GM23338 (cell line): ENCODE measurements at regions not wholly inside any gene's neighbourhood (a gene's known extent, or its start where the extent isn't known, plus 50 kb on each side); places are given as distances from the start of the nearest gene placed in this dataset.

Experiments used
- ATAC-seq: fragments of 200-7000 bp; cut with Tn5 transposase; 3 replicates; pipeline ENCODE4 v1.9.1; 2020
- DNase-seq: peaks from one replicate; pipeline ENCODE4 v3.0.0-alpha.2; 2015; ENCODE audit warnings: low spot score
- H2AFZ ChIP-seq: fragments of 200-600 bp; sonication (generic); 2 replicates; pipeline ENCODE4 v1.8.0; 2016; ENCODE audit warnings: antibody characterized with exemption, mild to moderate bottlenecking, moderate library complexity
- H3F3A ChIP-seq: fragments of 200-600 bp; sonication (generic); replicated peaks from 2 replicates; pipeline ENCODE4 v1.8.0; 2017; ENCODE audit warnings: antibody characterized with exemption, mixed run types, low read depth
- H3K27ac ChIP-seq: fragments of 200-600 bp; sonication (generic); 2 replicates; pipeline ENCODE4 v1.6.1; 2016; ENCODE audit warnings: low read depth
- H3K27me3 ChIP-seq: fragments of 200-600 bp; sonication (generic); 2 replicates; pipeline ENCODE4 v1.8.0; 2016; ENCODE audit warnings: mild to moderate bottlenecking, mixed run types, moderate library complexity; ENCODE audit not compliant: insufficient read depth
- H3K36me3 ChIP-seq: fragments of 200-600 bp; sonication (generic); 2 replicates; pipeline ENCODE4 v1.8.0; 2016; ENCODE audit warnings: mild to moderate bottlenecking; ENCODE audit not compliant: insufficient read depth
- H3K4me1 ChIP-seq: fragments of 200-600 bp; sonication (generic); 2 replicates; pipeline ENCODE4 v1.8.0; 2016; ENCODE audit warnings: mild to moderate bottlenecking, moderate library complexity; ENCODE audit not compliant: insufficient read depth
- H3K4me2 ChIP-seq: fragments of 200-600 bp; sonication (generic); 2 replicates; pipeline ENCODE4 v1.7.1; 2017; ENCODE audit warnings: mixed run types
- H3K4me3 ChIP-seq: fragments of 200-600 bp; sonication (generic); 2 replicates; pipeline ENCODE4 v1.6.1; 2016; ENCODE audit warnings: mixed run types
- H3K79me2 ChIP-seq: fragments of 200-600 bp; sonication (generic); replicated peaks from 2 replicates; pipeline ENCODE4 v1.8.0; 2017; ENCODE audit warnings: mild to moderate bottlenecking; ENCODE audit not compliant: insufficient read depth
- H3K9me2 ChIP-seq: fragments of 200-600 bp; sonication (generic); 2 replicates; pipeline ENCODE4 v1.8.0; 2017; ENCODE audit not compliant: insufficient read depth
- H4K20me1 ChIP-seq: fragments of 200-600 bp; sonication (generic); replicated peaks from 2 replicates; pipeline ENCODE4 v1.8.0; 2017; ENCODE audit warnings: mild to moderate bottlenecking; ENCODE audit not compliant: insufficient read depth
- H3K27ac Mint-ChIP-seq: 2 replicates; pipeline ENCODE4 v1.8.0; 2020; ENCODE audit warnings: inconsistent platforms, mild to moderate bottlenecking, moderate library complexity, mixed read lengths
- H3K27me3 Mint-ChIP-seq: 3 replicates; pipeline ENCODE4 v1.8.0; 2022; ENCODE audit warnings: low read depth, mild to moderate bottlenecking, moderate library complexity, mixed read lengths, inconsistent platforms; ENCODE audit not compliant: insufficient read depth, poor library complexity
- H3K36me3 Mint-ChIP-seq: 3 replicates; pipeline ENCODE4 v1.8.0; 2021; ENCODE audit warnings: low read depth, mild to moderate bottlenecking, inconsistent platforms, moderate library complexity, mixed read lengths
- H3K4me1 Mint-ChIP-seq: 3 replicates; pipeline ENCODE4 v1.8.0; 2020; ENCODE audit warnings: mild to moderate bottlenecking, inconsistent platforms, mixed read lengths
- H3K4me3 Mint-ChIP-seq: 3 replicates; pipeline ENCODE4 v1.8.0; 2021; ENCODE audit warnings: moderate library complexity, mild to moderate bottlenecking, inconsistent platforms, mixed read lengths
- H3K9me3 Mint-ChIP-seq: 3 replicates; pipeline ENCODE4 v1.8.0; 2020; ENCODE audit warnings: moderate library complexity, mild to moderate bottlenecking, inconsistent platforms, mixed read lengths
- CREB1 ChIP-seq: fragments of 250-450 bp; sonication (Bioruptor Pico); IDR thresholded peaks from 2 replicates; pipeline ENCODE4 v1.5.0; 2020; ENCODE audit warnings: low read depth, mild to moderate bottlenecking, moderate library complexity
- EZH2 ChIP-seq: fragments of 200-600 bp; sonication (generic); IDR thresholded peaks from one replicate; pipeline ENCODE4 v1.8.0; 2017; ENCODE audit warnings: antibody characterized with exemption, mild to moderate bottlenecking, low read depth; ENCODE audit not compliant: unreplicated experiment
- EZH2phosphoT487 ChIP-seq: fragments of 200-600 bp; sonication (generic); IDR thresholded peaks from one replicate; pipeline ENCODE4 v1.8.1; 2018; ENCODE audit warnings: antibody characterized with exemption; ENCODE audit not compliant: unreplicated experiment
- JUNB ChIP-seq: IDR thresholded peaks from one replicate; pipeline ENCODE4 v1.6.1; 2016; ENCODE audit warnings: antibody characterized with exemption; ENCODE audit not compliant: unreplicated experiment
- NANOG ChIP-seq: IDR thresholded peaks from 2 replicates; pipeline ENCODE4 v1.6.1; 2016; ENCODE audit warnings: antibody characterized with exemption, borderline replicate concordance
- POLR2AphosphoS5 ChIP-seq: IDR thresholded peaks from 2 replicates; pipeline ENCODE4 v1.6.1; 2016; ENCODE audit warnings: antibody characterized with exemption, low read depth
- STAT1 ChIP-seq: IDR thresholded peaks from one replicate; pipeline ENCODE4 v1.6.1; 2016; ENCODE audit warnings: antibody characterized with exemption; ENCODE audit not compliant: unreplicated experiment
- ZNF114 ChIP-seq: fragments of 250-450 bp; sonication (Bioruptor Pico); IDR thresholded peaks from 2 replicates; pipeline ENCODE4 v1.5.0; 2020; ENCODE audit warnings: mild to moderate bottlenecking, moderate library complexity
- ZNF331 ChIP-seq: fragments of 250-450 bp; sonication (Bioruptor Pico); IDR thresholded peaks from 2 replicates; pipeline ENCODE4 v1.5.0; 2020; ENCODE audit warnings: low read depth, mild to moderate bottlenecking, moderate library complexity
- TF ChIP-seq, protein P1 (sequence below): IDR thresholded peaks from one replicate; pipeline ENCODE4 v1.6.1; 2018; ENCODE audit warnings: antibody characterized with exemption; ENCODE audit not compliant: unreplicated experiment
- TF ChIP-seq, protein P2 (sequence below): fragments of 250-450 bp; sonication (Bioruptor Pico); IDR thresholded peaks from 2 replicates; pipeline ENCODE4 v1.5.0; 2020; ENCODE audit warnings: mild to moderate bottlenecking, moderate library complexity
- TF ChIP-seq, protein P3 (sequence below), 2 experiments: fragments of 200-600 bp in 1 of 2; sonication (generic) in 1 of 2; conservative IDR thresholded peaks; 2 replicates each; pipeline versions ENCODE4 v1.5.1 to v1.6.1; 2016 to 2017; ENCODE audit warnings: antibody characterized with exemption in 2 of 2, low read depth in 2 of 2, mild to moderate bottlenecking in 2 of 2, moderate library complexity in 1 of 2
- TF ChIP-seq, protein P4 (sequence below): IDR thresholded peaks from 2 replicates; pipeline ENCODE4 v1.6.1; 2016; ENCODE audit warnings: antibody characterized with exemption

DNA sequence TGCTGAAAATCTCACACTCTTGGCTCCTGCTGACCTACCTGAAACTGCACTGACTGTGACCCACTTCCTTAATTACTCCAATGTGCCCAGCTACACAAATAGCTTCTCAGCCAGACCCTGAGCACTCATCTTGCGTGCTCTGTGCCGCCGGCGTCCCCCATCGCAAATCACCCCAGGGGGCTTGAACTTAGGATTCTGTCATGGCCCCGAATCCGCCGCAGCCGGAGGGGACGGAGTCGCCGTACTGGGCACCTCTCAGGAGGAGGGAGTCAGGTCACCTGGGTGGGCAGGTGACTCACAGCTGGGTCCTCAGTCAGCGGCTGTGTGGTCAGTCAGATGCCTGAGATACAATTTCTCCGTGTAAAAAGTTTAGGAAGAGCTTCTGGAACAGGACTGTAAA is 804.9 kb upstream of the SALL3 start:
- H3K27me3 Mint-ChIP-seq = peaks cover 3% of the 10 kb centered on the region
- Histone ChIP-seq H3K36me3 (0 out of 2 replicates have a peak, but pooled peaks cover 3% of the 10 kb centered on the region), H2AFZ (no peak overlapping the region), H3K4me1 (no peaks in the 10 kb centered on the region), H3K4me3 (no peak overlapping the region), H4K20me1 (no peaks in the 10 kb centered on the region), H3K27me3 (no peaks in the 10 kb centered on the region), H3K27ac (no peak overlapping the region), H3K9me2 (no peaks in the 10 kb centered on the region), H3K79me2 (no peaks in the 10 kb centered on the region), H3F3A (no peaks in the 10 kb centered on the region), H3K4me2 (no peak overlapping the region)
- H3K36me3 Mint-ChIP-seq = peaks cover 38% of the 10 kb centered on the region
- peaks cover 89% of the 10 kb centered on the region for H3K9me3 Mint-ChIP-seq
- TF ChIP-seq CREB1 (CRISPR knock-in tag) = no peak
- TF ChIP-seq JUNB = no peak
- TF ChIP-seq ZNF114 (CRISPR knock-in tag) = no peak
- no peak for TF ChIP-seq POLR2AphosphoS5
- TF ChIP-seq, protein P1, sequence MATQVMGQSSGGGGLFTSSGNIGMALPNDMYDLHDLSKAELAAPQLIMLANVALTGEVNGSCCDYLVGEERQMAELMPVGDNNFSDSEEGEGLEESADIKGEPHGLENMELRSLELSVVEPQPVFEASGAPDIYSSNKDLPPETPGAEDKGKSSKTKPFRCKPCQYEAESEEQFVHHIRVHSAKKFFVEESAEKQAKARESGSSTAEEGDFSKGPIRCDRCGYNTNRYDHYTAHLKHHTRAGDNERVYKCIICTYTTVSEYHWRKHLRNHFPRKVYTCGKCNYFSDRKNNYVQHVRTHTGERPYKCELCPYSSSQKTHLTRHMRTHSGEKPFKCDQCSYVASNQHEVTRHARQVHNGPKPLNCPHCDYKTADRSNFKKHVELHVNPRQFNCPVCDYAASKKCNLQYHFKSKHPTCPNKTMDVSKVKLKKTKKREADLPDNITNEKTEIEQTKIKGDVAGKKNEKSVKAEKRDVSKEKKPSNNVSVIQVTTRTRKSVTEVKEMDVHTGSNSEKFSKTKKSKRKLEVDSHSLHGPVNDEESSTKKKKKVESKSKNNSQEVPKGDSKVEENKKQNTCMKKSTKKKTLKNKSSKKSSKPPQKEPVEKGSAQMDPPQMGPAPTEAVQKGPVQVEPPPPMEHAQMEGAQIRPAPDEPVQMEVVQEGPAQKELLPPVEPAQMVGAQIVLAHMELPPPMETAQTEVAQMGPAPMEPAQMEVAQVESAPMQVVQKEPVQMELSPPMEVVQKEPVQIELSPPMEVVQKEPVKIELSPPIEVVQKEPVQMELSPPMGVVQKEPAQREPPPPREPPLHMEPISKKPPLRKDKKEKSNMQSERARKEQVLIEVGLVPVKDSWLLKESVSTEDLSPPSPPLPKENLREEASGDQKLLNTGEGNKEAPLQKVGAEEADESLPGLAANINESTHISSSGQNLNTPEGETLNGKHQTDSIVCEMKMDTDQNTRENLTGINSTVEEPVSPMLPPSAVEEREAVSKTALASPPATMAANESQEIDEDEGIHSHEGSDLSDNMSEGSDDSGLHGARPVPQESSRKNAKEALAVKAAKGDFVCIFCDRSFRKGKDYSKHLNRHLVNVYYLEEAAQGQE = no peak
- TF ChIP-seq, protein P2, sequence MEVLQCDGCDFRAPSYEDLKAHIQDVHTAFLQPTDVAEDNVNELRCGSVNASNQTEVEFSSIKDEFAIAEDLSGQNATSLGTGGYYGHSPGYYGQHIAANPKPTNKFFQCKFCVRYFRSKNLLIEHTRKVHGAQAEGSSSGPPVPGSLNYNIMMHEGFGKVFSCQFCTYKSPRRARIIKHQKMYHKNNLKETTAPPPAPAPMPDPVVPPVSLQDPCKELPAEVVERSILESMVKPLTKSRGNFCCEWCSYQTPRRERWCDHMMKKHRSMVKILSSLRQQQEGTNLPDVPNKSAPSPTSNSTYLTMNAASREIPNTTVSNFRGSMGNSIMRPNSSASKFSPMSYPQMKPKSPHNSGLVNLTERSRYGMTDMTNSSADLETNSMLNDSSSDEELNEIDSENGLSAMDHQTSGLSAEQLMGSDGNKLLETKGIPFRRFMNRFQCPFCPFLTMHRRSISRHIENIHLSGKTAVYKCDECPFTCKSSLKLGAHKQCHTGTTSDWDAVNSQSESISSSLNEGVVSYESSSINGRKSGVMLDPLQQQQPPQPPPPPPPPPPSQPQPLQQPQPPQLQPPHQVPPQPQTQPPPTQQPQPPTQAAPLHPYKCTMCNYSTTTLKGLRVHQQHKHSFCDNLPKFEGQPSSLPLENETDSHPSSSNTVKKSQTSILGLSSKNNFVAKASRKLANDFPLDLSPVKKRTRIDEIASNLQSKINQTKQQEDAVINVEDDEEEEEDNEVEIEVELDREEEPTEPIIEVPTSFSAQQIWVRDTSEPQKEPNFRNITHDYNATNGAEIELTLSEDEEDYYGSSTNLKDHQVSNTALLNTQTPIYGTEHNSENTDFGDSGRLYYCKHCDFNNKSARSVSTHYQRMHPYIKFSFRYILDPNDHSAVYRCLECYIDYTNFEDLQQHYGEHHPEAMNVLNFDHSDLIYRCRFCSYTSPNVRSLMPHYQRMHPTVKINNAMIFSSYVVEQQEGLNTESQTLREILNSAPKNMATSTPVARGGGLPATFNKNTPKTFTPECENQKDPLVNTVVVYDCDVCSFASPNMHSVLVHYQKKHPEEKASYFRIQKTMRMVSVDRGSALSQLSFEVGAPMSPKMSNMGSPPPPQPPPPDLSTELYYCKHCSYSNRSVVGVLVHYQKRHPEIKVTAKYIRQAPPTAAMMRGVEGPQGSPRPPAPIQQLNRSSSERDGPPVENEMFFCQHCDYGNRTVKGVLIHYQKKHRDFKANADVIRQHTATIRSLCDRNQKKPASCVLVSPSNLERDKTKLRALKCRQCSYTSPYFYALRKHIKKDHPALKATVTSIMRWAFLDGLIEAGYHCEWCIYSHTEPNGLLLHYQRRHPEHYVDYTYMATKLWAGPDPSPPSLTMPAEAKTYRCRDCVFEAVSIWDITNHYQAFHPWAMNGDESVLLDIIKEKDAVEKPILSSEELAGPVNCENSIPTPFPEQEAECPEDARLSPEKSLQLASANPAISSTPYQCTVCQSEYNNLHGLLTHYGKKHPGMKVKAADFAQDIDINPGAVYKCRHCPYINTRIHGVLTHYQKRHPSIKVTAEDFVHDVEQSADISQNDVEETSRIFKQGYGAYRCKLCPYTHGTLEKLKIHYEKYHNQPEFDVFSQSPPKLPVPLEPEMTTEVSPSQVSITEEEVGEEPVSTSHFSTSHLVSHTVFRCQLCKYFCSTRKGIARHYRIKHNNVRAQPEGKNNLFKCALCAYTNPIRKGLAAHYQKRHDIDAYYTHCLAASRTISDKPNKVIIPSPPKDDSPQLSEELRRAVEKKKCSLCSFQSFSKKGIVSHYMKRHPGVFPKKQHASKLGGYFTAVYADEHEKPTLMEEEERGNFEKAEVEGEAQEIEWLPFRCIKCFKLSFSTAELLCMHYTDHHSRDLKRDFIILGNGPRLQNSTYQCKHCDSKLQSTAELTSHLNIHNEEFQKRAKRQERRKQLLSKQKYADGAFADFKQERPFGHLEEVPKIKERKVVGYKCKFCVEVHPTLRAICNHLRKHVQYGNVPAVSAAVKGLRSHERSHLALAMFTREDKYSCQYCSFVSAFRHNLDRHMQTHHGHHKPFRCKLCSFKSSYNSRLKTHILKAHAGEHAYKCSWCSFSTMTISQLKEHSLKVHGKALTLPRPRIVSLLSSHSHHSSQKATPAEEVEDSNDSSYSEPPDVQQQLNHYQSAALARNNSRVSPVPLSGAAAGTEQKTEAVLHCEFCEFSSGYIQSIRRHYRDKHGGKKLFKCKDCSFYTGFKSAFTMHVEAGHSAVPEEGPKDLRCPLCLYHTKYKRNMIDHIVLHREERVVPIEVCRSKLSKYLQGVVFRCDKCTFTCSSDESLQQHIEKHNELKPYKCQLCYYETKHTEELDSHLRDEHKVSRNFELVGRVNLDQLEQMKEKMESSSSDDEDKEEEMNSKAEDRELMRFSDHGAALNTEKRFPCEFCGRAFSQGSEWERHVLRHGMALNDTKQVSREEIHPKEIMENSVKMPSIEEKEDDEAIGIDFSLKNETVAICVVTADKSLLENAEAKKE (CRISPR knock-in tag) = no peak
- TF ChIP-seq ZNF331 = no peak
- TF ChIP-seq EZH2phosphoT487 = no peak
- TF ChIP-seq STAT1 = no peak
- TF ChIP-seq, protein P3, sequence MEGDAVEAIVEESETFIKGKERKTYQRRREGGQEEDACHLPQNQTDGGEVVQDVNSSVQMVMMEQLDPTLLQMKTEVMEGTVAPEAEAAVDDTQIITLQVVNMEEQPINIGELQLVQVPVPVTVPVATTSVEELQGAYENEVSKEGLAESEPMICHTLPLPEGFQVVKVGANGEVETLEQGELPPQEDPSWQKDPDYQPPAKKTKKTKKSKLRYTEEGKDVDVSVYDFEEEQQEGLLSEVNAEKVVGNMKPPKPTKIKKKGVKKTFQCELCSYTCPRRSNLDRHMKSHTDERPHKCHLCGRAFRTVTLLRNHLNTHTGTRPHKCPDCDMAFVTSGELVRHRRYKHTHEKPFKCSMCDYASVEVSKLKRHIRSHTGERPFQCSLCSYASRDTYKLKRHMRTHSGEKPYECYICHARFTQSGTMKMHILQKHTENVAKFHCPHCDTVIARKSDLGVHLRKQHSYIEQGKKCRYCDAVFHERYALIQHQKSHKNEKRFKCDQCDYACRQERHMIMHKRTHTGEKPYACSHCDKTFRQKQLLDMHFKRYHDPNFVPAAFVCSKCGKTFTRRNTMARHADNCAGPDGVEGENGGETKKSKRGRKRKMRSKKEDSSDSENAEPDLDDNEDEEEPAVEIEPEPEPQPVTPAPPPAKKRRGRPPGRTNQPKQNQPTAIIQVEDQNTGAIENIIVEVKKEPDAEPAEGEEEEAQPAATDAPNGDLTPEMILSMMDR (conservative IDR thresholded peaks at IDR 0.05; ENCODE audit: low read depth in 2 of 2) = no peak
- TF ChIP-seq, protein P4, sequence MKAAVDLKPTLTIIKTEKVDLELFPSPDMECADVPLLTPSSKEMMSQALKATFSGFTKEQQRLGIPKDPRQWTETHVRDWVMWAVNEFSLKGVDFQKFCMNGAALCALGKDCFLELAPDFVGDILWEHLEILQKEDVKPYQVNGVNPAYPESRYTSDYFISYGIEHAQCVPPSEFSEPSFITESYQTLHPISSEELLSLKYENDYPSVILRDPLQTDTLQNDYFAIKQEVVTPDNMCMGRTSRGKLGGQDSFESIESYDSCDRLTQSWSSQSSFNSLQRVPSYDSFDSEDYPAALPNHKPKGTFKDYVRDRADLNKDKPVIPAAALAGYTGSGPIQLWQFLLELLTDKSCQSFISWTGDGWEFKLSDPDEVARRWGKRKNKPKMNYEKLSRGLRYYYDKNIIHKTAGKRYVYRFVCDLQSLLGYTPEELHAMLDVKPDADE = no peak
- TF ChIP-seq NANOG = no peak
- TF ChIP-seq EZH2 = no peak
- DNase-seq (no peak), ATAC-seq (no peak)
- no peak overlapping the region for H3K4me3 Mint-ChIP-seq
- H3K4me1 Mint-ChIP-seq = no peaks in the 10 kb centered on the region
- no peak overlapping the region for H3K27ac Mint-ChIP-seq
